Eye (tissue), 1 donor: ENCODE measurements at regions not wholly inside any gene's neighbourhood (a gene's known extent, or its start where the extent isn't known, plus 50 kb on each side); places are given as distances from the start of the nearest gene placed in this dataset.
"Not testable (repeated sequence)": the region's sequence is repeated elsewhere in the genome, so short reads cannot be mapped to it uniquely, and the experiment has no call there.

Experiments used
- DNase-seq: peaks from one replicate; pipeline ENCODE4 v3.0.0-alpha.2; 2015

- DNase-seq = no peak
These were observed 997.9 kb upstream of the CELF4 start for GRCh38 chr18:38563396-38563980.

- no peak for DNase-seq
These were observed 991.4 kb upstream of the CELF4 start for GRCh38 chr18:38557006-38557405.

GRCh38 chr18:38552732-38553321 is 987.2 kb upstream of the CELF4 start:
- DNase-seq = no peak

GRCh38 chr18:38551881-38552280 is 986.3 kb upstream of the CELF4 start:
- no peak for DNase-seq

GRCh38 chr18:38545071-38545470 is 979.5 kb upstream of the CELF4 start:
- DNase-seq = no peak

- DNase-seq = peak; percentile 32
These were observed 974.3 kb upstream of the CELF4 start for GRCh38 chr18:38539856-38540255.

- peak; percentile 63 for DNase-seq
These were observed 973.8 kb upstream of the CELF4 start for GRCh38 chr18:38539371-38539770.

- no peak for DNase-seq
These were observed 968.5 kb upstream of the CELF4 start for GRCh38 chr18:38534073-38534472.

GRCh38 chr18:38526922-38527321 is 961.3 kb upstream of the CELF4 start:
- DNase-seq = no peak

- DNase-seq = no peak
These were observed 959.4 kb upstream of the CELF4 start for GRCh38 chr18:38525039-38525438.

- DNase-seq = peak; percentile 67
These were observed 955.2 kb upstream of the CELF4 start for GRCh38 chr18:38520786-38521185.

GRCh38 chr18:38502539-38502938 is 936.9 kb upstream of the CELF4 start:
- no peak for DNase-seq

- DNase-seq = no peak
These were observed 931.7 kb upstream of the CELF4 start for GRCh38 chr18:38497266-38497665.

- DNase-seq = no peak
These were observed 930.7 kb upstream of the CELF4 start for GRCh38 chr18:38496222-38496793.

GRCh38 chr18:38494065-38494464 is 928.5 kb upstream of the CELF4 start:
- no peak for DNase-seq

- no peak for DNase-seq
These were observed 925.6 kb upstream of the CELF4 start for GRCh38 chr18:38491195-38491594.

GRCh38 chr18:38489721-38490120 is 924.1 kb upstream of the CELF4 start:
- DNase-seq = not testable (repeated sequence)

GRCh38 chr18:38487521-38487920 is 921.9 kb upstream of the CELF4 start:
- no peak for DNase-seq

GRCh38 chr18:38483326-38483725 is 917.7 kb upstream of the CELF4 start:
- no peak for DNase-seq

- DNase-seq = peak; percentile 44
These were observed 916.0 kb upstream of the CELF4 start for GRCh38 chr18:38481576-38481975.

- no peak for DNase-seq
These were observed 910.1 kb upstream of the CELF4 start for GRCh38 chr18:38475686-38476085.

- DNase-seq = no peak
These were observed 907.9 kb upstream of the CELF4 start for GRCh38 chr18:38473535-38473934.

- DNase-seq = no peak
These were observed 904.8 kb upstream of the CELF4 start for GRCh38 chr18:38470421-38470820.

- DNase-seq = peak; percentile 88
These were observed 900.8 kb upstream of the CELF4 start for GRCh38 chr18:38466426-38466825.

GRCh38 chr18:38464024-38464423 is 898.4 kb upstream of the CELF4 start:
- DNase-seq = no peak
